ENCODE measurements at regions not wholly inside any gene's neighbourhood (a gene's known extent, or its start where the extent isn't known, plus 50 kb on each side); places are given as distances from the start of the nearest gene placed in this dataset.

DNA sequence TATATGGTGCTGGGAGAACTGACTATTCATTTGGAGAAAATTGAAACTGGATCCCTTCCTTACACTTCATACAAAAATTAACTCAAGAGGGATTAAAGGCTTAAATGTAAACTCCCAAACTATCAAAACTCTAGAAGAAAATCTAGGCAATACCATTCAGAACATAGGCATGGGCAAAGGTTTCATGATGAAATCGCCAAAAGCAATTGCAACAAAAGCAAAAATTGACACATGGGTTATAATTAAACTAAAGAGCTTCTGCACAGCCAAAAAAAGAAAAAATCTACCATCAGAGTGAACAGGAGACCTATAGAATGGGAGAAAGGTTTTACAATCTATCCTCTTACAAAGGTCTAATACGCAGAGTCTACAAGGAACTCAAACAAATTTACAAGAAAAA lies 851.3 kb upstream of the MAN1A1 start:
- no peak for DNase-seq

DNA sequence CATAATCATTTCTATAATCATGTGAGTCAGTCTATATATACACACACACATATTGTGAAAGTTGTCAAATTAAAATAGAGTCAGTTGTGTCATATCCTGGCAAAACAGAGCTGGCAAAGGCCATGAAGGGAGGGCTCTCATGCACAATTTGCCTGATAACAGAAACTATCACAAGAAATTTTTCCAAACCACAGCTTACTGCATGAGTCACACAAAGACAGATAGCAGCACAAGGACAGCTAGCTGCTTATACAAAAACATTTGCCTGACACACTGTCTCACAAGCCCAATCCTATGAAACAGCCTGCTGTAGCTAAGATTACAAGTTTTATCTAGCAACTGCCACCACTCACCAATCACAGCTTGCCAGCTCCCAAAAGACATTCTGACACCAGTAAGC lies 848.5 kb upstream of the MAN1A1 start:
- peak; percentile 39 to 45 for DNase-seq

DNA sequence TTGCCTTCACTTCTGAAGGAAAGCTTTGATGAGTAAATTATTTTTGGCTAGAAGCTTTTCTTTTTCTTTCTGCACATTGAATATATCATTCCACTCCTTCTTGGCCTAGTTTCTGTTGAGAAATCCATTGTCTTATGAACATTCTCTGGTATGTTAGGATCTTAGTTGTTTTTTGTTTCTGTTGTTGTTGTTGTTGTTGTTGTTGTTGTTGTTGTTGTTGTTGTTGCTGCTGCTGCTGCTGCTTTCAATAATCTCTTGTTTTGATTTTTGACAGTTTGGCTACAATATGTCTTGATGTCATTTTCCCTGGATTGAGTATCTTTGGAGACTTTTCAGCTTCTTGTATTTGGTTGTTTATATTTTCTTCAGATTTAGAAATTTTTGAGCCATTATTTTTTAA lies 836.5 kb upstream of the MAN1A1 start:
- DNase-seq = no peak

DNA sequence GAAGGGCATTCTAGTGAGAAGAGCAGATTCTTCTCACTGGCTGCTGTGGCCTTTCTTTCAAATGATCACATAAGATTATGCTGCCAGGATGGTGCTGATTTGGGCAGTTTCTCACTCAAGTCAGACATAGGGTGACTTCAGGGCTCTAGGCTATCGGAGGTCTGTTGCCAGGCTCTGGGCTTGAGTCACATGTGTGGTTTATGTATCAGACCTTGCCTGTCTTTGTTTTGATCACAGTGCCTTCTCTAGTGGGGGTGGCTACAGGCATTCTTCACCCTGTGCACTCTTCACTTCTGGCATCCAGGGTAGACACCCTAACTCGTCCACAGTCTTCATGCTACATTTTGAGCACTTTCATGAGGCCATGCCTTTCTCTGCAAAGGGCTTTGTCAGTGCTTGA lies 823.7 kb upstream of the MAN1A1 start:
- DNase-seq = no peak

DNA sequence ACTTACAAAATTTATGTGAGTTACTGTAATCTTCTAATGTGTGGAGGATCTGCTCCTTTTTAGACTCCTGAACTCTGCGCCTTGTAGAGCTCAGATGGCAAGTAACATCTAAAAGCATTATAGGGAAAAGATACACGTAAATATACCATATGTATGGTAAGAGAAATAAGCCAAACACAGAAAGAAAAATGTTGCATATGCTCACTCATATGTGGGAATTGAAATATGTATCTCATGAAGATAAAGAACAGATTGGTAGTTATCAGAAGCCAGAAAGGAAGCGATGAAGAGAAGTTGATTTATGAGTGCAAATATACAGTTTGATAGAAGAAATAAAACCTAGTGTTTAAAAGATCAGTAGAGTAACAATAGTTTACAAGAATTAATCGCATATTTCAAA lies 815.0 kb upstream of the MAN1A1 start:
- no peak for DNase-seq

DNA sequence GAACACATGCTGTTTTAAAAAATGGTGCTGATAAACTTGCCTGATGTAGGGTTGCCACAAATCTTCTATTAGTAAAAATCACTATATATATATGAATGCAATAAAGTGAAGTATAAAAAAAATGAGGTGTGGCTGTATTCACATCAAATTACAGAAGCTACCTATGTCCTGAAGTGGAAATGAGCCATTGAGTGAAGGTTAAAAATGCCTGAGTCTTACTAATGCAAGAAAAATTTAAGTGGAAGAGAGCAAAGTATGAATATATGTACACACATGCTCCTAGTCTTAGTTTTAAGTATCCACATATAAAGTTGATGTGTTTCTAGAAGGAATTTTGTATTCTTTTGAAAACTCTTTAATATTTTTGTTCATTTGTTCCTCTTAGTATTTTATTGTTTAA lies 808.3 kb upstream of the MAN1A1 start:
- DNase-seq = no peak

DNA sequence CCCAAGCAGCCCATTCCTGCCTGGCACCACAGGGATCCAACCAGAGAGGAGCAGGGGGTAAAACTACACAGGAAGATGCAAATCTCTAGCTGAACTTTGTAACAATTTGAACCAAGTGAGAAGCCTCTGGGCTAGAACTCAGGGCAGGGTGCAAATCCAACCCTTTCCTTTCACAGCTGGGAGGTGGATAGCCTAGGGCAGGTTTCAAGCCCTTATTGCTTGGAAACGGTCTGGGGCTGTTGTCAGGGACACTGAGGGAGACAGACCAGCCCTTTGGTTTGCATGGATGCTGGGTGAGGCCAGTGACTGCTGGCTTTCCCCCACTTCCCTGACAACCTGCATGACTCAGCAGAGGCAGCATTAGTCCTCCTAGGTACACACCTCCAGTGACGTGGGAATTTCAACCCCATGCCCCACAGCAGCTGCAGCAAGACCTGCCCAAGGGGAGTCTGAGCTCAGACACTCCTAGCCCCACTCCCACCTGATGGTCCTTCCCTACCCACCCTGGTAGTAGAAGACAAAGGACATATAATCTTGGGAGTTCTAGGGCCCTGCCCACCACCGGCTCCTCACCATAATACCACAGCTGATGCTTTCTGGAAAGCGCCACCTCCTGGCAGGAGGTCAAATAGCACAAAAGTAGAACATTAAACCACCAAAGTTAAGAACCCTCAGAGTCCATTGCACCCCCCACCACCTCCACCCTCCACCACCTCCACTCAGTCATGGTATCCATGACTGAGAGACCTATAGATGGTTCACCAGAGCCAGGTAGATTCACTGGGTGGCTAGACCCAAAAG lies 797.7 kb upstream of the MAN1A1 start:
- DNase-seq = no peak

DNA sequence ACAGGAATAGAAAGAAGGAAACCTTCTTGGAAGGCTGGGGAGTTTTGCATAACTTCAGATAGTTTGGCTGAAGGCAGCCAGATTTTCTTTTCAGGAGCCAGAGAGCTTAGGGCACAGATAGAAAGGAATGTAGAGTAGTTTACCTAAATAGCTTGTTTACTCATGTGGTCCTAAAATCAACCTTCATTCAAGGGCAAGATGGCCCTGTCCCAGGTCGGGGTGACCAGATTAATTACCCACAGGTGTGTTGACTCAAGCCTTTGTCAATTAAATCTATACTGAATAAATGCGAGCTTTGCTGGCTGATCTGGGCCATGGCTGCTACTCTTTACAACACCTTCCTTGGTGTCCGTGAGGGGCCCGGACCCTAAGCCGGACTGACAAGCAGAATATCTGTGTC lies 792.0 kb upstream of the MAN1A1 start:
- no peak for DNase-seq

DNA sequence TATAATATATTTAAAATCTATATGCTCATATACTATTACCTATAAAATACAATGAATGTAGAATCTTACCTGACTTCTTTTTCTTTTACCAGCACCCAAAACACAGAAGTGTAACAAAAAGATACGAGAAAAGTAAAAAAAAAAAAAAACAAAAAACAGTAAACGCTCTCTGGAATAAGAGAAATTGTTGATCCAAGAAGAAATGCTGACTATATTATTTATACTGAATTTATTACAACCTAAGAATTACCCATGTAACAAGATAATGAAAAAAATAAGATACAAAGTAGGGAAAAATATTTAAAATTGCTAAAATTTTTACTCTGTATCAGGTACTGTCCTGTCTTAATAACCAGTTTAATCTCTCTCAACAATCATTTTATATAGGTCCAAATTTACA lies 787.9 kb upstream of the MAN1A1 start:
- DNase-seq = no peak

DNA sequence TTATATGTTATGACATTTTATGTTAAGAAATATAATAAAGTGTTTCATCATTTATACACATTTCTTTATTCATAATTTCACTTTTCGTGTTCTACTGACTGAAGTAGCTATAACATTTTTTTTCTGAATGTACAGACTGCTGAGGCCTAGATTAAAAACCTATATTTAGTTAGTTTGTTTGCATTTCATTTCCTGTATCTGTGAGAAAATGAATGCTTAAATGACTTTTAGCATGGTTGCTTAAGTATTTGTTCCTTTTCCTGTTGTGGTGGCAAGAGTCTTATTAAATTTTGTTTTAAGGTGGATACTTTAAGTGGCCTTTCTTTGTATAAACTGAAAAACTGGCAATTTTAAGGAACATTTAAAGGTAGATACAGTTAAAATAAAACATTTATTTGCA lies 779.7 kb upstream of the MAN1A1 start:
- no peak for DNase-seq

DNA sequence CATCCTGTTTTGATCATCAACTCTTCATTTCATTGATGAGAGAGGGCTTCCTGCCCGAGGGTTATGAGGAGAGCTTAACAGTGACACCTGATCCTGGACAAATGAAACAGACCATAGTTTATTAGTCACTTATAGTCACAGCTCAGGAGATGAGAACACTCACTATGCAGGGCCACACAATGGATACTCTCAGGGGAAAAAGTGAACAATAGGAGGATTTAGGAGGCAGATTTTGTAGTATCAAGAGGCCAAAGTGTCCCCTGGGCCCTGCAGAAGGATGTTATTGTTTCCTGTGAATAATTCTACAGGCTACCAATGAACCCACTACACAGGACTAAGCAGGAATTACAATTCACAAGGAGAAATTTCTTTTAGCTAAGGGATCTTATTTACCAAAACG lies 772.8 kb upstream of the MAN1A1 start:
- no peak for DNase-seq

DNA sequence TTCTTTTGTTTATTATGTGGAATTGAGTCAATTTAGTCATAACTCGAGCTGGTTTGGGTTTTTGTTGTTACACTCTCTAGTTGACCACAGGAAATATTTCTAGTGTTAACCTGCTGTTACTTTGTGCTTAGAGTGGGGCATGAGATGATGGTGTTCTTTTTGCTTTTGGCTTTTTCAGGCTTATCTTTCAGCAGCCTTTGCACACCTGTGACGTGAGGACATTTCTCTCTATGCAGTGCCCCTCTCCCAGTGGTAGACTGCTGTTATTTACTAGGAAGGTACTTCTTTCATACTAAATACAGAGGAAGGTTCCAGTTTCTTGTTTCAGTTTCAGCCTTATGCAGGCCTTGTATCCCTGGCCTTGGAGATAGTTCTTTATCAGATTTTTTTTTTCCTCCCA lies 766.8 kb upstream of the MAN1A1 start:
- DNase-seq = no peak

DNA sequence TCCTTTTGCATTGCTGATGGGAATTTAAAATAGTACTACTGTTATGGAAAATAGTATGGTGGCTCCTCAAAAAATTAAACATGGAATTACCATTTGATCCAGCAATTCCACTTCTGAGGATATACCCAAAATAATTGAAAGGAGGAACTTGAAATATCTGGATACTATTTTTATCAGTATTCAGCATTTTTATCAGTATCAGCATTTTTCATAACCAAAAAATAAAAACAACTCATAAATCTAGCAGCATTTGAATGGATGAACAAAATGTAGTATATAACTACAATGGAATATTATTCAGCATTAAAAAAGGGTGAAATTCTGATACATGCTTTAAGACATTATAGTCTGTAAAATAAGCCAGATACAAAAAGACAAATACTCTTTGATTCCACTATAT lies 763.4 kb upstream of the MAN1A1 start:
- no peak for DNase-seq

DNA sequence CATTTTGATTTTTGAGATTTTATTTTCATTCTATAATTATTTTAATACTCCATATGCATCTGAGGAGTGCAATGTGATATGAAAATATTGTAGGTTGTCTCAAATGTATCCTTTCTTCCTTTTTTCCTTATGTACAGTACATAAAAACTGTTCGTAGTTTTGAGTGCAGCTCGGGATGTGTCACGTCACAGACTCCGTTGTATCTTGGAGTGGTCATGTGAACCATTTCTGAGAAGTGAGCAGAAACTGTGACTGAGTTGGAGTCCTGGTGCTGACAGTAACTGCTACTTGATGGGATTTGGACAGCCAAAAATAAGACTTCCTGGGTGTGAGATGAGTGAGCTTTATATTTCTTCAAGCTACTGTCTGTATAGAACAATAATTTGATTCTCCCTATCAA lies 761.4 kb upstream of the MAN1A1 start:
- no peak for DNase-seq

DNA sequence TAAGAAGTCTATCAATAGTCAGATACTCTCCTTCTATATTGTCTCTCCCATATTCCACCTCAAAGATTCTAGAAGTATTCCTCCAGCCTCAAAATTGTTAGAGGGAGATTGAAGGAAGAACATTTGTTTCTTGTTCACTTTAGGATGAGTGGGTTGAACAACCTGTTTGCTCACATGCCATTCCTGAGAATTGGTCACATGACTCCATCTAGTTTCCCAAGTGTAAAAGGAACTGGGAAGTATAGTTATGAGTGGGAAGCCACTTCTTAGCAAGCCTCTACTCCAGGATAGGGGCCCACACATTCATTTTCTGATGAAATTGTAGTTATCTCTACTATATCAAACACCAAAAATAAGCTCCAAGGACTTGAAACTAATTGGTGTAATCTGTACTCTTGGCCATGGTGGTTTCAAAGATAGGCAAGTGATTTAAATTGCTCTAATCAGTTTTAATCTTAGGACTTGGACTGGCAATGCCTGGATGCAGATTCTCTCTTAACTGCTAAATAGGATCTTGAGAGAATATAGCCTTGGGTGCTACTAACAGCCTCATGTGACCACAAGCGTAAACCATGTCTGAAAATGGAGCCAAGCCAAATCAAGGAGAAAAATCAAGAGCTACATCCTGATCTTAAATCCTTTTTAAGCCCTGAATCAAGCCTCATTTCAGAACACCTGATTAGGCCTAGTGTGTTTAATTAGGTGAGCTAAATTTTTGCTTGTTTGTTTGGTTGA lies 758.7 kb upstream of the MAN1A1 start:
- DNase-seq = no peak

DNA sequence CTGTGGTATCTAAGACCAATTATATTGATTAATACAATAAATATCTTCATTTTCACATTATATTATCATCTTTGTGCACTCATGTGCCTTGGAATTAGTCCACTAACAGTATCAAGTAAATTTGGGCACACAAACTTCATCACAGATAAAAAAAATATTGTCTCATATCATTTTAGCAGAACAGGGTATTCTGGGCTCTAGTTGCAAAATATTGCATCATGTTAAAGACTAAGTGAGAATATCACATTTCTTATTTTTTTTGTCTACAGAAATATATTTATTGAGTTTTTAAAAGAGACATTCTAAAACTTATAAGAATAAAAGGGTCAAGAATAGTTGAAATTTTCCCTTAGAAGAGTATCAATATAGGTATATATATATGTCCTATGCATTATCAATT lies 754.1 kb upstream of the MAN1A1 start:
- DNase-seq = no peak

DNA sequence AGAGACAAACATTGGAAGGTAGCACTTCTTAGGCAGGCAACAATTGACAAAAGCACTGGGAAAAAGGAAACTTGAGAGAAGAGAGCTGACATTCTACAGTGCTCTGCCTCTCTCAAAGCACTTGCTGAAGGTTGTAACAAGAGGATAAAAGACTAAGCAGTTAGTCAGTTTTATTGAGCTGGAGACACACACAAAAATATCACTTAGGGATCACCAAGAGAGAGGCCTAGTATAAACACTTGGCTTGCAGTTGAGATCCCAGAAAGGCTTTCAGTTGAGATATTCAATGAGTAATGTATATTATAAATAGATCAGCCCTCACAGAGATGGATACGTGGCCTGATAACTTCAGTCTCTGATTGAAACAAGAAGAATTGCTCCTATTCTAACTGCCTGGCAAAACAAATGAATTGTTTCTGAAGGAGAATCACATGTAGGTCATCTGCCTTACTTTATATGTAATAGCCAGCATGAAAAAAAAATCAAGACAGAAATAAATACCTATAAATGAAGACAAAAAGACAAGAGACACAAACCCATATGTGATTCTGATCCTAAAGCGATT lies 747.2 kb upstream of the MAN1A1 start:
- no peak for DNase-seq

DNA sequence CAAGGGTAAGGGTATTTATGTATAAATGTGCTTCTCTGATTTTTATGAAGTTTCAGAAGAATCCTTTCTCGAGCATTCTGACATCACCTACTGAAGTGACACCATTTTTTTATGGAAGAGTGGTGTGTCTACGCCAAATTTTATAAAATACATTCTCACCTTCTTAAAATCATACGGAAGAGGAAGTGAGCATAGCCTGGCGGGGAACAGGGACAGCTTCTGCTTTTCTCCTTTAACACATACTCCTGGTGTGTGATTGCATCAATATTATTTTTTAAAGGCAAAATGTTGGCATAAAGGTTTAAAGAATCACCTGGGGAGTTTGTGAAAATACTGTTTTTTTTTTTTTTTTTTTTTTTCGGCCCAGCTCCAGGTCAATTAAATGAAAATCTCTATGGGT lies 733.6 kb upstream of the MAN1A1 start:
- peak; percentile 16 to 37 for DNase-seq

DNA sequence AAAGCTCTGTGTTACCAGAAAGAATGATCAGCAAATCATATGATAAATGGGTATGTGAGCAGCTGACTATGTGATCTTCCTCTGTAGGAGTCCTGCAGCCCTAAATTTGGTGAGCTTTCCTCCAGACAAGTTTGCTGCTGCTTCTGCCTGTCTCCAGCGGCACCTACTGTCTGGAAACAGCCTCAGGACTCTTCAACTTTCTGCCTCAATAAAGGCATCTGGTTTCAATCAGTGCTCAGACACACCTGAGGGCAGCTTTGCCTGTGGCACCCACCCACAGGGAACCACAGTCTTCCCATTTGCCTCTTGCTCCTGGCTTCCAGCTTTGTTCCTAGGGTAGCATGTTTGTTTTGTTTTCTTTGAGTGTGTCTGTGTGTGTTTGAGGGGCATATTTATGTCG lies 727.9 kb upstream of the MAN1A1 start:
- no peak for DNase-seq

DNA sequence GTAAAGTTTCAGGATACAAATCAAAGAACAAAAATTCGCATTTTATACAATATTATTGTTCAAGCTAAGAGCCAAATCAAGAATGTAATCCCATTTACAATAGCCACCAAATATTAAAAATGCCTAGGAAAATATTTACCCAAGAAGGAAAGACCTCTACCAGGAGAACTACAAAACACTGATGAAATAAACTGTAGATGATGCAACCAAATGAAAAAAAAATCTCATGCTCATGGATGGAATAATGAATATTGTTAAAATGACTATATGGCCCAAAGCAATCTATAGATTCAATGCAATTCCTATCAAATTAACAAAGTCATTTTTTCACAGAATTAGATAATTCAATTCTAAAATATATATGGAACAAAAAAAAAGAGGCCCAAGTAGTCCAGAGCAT lies 708.8 kb upstream of the MAN1A1 start:
- DNase-seq = no peak

DNA sequence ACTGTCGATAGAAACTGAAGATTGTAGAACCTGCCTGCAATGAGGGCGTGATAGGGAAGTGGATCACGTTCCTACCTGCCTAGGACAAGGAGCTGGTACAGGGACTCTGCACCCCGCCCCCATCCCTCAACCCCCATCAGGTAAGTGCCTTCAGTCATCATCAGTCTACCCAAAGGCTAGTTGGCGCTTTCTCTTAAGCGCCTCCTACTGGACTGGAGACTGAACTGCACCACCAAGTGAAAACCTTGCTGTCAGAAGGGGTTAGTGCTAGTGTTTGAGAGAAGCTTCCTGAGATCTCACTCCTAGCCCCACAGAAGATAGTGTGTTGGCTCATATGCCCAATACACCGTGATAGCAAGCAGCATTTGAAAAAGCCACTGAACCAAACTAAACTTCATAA lies 706.5 kb upstream of the MAN1A1 start:
- DNase-seq = no peak

DNA sequence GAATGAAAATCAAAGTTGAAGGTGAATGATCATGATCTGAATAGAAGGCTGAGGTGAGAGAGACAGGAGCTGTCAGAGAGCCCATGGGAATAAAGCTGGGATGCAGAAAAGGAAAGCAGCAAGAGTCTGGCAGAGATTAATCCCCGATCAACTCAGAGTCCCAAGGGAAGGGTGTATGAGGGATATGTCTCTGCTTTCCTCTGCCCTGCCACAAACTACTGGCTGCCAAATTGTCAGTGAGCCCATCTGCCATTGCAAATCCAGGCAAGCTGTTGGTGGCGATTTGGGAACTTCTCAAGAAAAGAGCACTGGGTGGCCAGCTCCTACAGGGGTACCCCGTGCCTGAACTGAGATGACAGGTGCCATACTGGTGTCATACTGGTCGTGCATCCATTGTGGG lies 705.5 kb upstream of the MAN1A1 start:
- DNase-seq = no peak

DNA sequence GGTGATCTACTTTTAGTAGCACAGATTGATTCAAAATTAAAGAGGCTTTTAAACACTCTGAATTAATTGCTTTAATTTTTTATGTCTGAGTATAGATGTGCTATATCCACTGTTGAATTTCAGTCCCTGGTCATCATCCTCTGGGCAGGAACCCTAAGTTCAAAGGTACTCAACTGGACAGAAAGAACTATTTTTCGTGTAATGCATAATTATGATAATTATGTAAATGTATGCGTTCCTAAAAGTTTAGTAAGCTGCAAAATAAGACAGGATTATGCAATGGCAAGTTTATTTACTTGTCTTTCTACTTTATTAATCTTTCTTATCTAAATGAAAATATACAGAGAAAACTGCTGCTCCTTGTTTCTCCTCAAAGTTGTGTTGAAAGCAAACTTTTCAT lies 690.1 kb upstream of the MAN1A1 start:
- DNase-seq = no peak

DNA sequence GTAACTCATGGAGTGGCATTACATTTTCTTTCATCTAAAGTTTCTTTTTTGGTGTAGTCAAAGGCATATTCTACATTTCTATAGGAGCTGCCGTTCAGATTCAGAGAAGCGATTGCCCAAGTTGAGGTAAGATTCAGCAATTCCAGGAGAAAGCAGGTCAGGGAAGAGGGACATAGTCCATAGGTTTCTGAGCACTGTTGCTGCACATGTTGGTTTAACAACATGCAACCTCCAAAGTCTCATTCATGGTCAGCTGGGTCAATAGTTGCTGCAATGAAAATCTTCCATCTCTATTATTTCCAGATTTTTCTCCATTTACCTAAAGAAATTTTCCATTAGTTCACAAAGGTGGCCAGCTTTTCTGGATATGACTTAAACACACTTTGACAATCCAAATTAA lies 682.3 kb upstream of the MAN1A1 start:
- no peak for DNase-seq

DNA sequence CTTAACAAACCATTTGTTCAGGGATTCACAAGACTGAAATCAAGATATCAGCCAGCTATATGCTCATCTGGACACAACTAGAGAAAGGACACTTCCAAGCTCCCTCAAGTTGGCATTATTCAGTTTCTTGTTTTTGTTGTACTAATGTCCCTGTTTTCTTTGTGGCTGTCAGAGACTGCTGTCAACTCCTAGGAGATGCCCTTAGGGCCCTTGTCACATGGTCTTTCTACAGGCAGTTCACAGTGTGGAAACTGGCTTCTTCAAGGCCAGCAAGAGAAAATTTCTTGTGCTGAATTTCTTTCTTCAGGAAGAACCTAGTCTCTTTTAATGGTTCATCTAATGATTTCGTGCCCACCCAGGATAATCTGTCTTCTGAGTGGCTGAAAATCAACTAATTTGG lies 677.2 kb upstream of the MAN1A1 start:
- DNase-seq = no peak

Measured in Kasumi-1 (cell line).